HCT116 (cell line): ENCODE measurements at regions not wholly inside any gene's neighbourhood (a gene's known extent, or its start where the extent isn't known, plus 50 kb on each side); places are given as distances from the start of the nearest gene placed in this dataset.
"Not testable (repeated sequence)": the region's sequence is repeated elsewhere in the genome, so short reads cannot be mapped to it uniquely, and the experiment has no call there.

Source experiments
- ATAC-seq: fragments of 200-7000 bp; cut with Tn5 transposase; 2 replicates; pipeline ENCODE4 v1.9.1; 2020; ENCODE audit warnings: mild to moderate bottlenecking, moderate library complexity
- BruUV-seq: library from RNA; stranded (reverse); fragments of 400-500 nt; replicated peaks from 2 replicates; lab custom pipeline; 2021; lab: Mats Ljungman, UMichigan
- CTCF ChIA-PET: fragments of 300-600 bp; sonication (Branson Sonifier 250); formaldehyde crosslinking; loops from one replicate; lab custom pipeline; 2021; ENCODE audit warnings: antibody characterized with exemption; lab: Charles Lee
- POLR2A ChIA-PET: fragments of 300-600, 350-600 bp; sonication (Branson Sonifier 250); formaldehyde crosslinking; loops from one replicate; lab custom pipeline; 2021; ENCODE audit warnings: antibody characterized with exemption; lab: Charles Lee
- RAD21 ChIA-PET, 2 experiments: fragments of 300-600 bp; sonication (Branson Sonifier 250); formaldehyde crosslinking; loops; one replicate each; lab custom pipeline; 2023; ENCODE audit warnings: low total read pairs in 2 of 2; ENCODE audit not compliant: uncharacterized antibody in 2 of 2, unreplicated experiment in 2 of 2, low non-redundant PET in 1 of 2; lab: Charles Lee
- DNase-seq: peaks from one replicate; pipeline ENCODE4 v3.0.0-alpha.2; 2010; ENCODE audit warnings: low read depth, low spot score
- H2AFZ ChIP-seq: fragments of 200-600 bp; shearing (Covaris generic), sonication (generic); 2 replicates; pipeline ENCODE4 v1.6.1; 2017; ENCODE audit warnings: low read depth, mixed run types, mixed read lengths, antibody characterized with exemption, low read length; ENCODE audit not compliant: poor library complexity, severe bottlenecking
- H3K27ac ChIP-seq: 2 replicates; pipeline ENCODE4 v1.5.1; 2012; ENCODE audit warnings: low read depth, low read length
- H3K27me3 ChIP-seq: fragments of 200-600 bp; sonication (generic); 2 replicates; pipeline ENCODE4 v1.6.1; 2016; ENCODE audit warnings: mixed run types, low read length, mixed read lengths; ENCODE audit not compliant: insufficient read depth
- H3K36me3 ChIP-seq, 2 experiments: fragments of 200-500 bp in 1 of 2; fragments of 200-600 bp in 1 of 2; sonication (Bioruptor generic) in 1 of 2; sonication (generic) in 1 of 2; 2 replicates each; pipeline versions ENCODE4 v1.5.1 to v1.6.1; 2014 to 2016; ENCODE audit warnings: low read length in 2 of 2, inconsistent platforms in 1 of 2, mixed read lengths in 1 of 2, mixed run types in 1 of 2; ENCODE audit not compliant: insufficient read depth in 2 of 2, control insufficient read depth in 1 of 2
- H3K4me1 ChIP-seq, 2 experiments: fragments of 200-600 bp in 1 of 2; sonication (generic) in 1 of 2; 2 replicates each; pipeline versions ENCODE4 v1.5.1 to v1.6.1; 2012 to 2017; ENCODE audit warnings: low read length in 2 of 2, inconsistent platforms in 1 of 2, mild to moderate bottlenecking in 1 of 2, mixed read lengths in 1 of 2, mixed run types in 1 of 2, moderate library complexity in 1 of 2; ENCODE audit not compliant: insufficient read depth in 2 of 2, control insufficient read depth in 1 of 2
- H3K4me2 ChIP-seq: fragments of 200-600 bp; sonication (generic); 2 replicates; pipeline ENCODE4 v1.6.1; 2017; ENCODE audit warnings: mixed run types, low read length, mixed read lengths
- H3K4me3 ChIP-seq, 2 experiments: fragments of 200-600 bp in 1 of 2; sonication (generic) in 1 of 2; replicated peaks in 1 of 2; 2 replicates each; pipeline ENCODE4 v1.5.1; 2011 to 2016; ENCODE audit warnings: low read length in 2 of 2, control low read depth in 1 of 2, low read depth in 1 of 2, mild to moderate bottlenecking in 1 of 2, mixed read lengths in 1 of 2, mixed run types in 1 of 2
- H3K79me2 ChIP-seq: fragments of 200-600 bp; sonication (generic); 2 replicates; pipeline ENCODE4 v1.6.1; 2017; ENCODE audit warnings: mild to moderate bottlenecking, mixed run types, low read length, moderate library complexity, mixed read lengths; ENCODE audit not compliant: insufficient read depth
- H3K9ac ChIP-seq: fragments of 200-600 bp; sonication (generic); 2 replicates; pipeline ENCODE4 v1.6.1; 2016; ENCODE audit warnings: low read length, mixed read lengths
- H3K9me2 ChIP-seq: fragments of 200-600 bp; sonication (generic), shearing (Covaris generic); 2 replicates; pipeline ENCODE4 v1.6.1; 2017; ENCODE audit warnings: mixed run types, mild to moderate bottlenecking, moderate library complexity; ENCODE audit not compliant: insufficient read depth
- H3K9me3 ChIP-seq, 2 experiments: fragments of 200-500 bp in 1 of 2; fragments of 200-600 bp in 1 of 2; sonication (Bioruptor generic) in 1 of 2; sonication (generic) in 1 of 2; 2 replicates each; pipeline ENCODE4 v1.6.1; 2014 to 2017; ENCODE audit warnings: low read length in 2 of 2, mixed read lengths in 2 of 2, inconsistent platforms in 1 of 2, low read depth in 1 of 2, mild to moderate bottlenecking in 1 of 2, mixed run types in 1 of 2, moderate library complexity in 1 of 2; ENCODE audit not compliant: control insufficient read depth in 1 of 2, insufficient read depth in 1 of 2
- H4K20me1 ChIP-seq: fragments of 200-600 bp; sonication (generic), shearing (Covaris generic); 2 replicates; pipeline ENCODE4 v1.6.1; 2017; ENCODE audit warnings: mixed run types, mild to moderate bottlenecking, moderate library complexity; ENCODE audit not compliant: insufficient read depth
- intact Hi-C: fragments of 100-400 bp; cut with micrococcal nuclease; formaldehyde crosslinking; loops from 2 replicates; pipeline ENCODE4 v1.10.0; 2022

DNA sequence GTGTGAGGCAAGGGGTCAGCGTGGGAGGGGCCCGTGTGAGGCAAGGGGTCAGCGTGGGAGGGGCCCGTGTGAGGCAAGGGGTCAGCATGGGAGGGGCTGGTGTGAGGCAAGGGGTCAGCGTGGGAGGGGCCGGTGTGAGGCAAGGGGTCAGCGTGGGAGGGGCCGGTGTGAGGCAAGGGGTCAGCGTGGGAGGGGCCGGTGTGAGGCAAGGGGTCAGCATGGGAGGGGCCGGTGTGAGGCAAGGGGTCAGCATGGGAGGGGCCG, 119.2 kb downstream of the SEPTIN14 start:
- DNase-seq, H3K27ac ChIP-seq, H3K9me2 ChIP-seq, H3K79me2 ChIP-seq, ATAC-seq, H3K4me2 ChIP-seq, H3K9me3 ChIP-seq, H3K9ac ChIP-seq, CTCF ChIA-PET, H4K20me1 ChIP-seq, POLR2A ChIA-PET, BruUV-seq, H3K4me3 ChIP-seq, RAD21 ChIA-PET, H3K4me1 ChIP-seq, H3K27me3 ChIP-seq, H2AFZ ChIP-seq, H3K36me3 ChIP-seq: not testable (repeated sequence)
- intact Hi-C loops = loop anchor here (10.0 kb wide), 1 partner anchor 221 kb away; the partner anchor contains the start of gene NIPSNAP2

DNA sequence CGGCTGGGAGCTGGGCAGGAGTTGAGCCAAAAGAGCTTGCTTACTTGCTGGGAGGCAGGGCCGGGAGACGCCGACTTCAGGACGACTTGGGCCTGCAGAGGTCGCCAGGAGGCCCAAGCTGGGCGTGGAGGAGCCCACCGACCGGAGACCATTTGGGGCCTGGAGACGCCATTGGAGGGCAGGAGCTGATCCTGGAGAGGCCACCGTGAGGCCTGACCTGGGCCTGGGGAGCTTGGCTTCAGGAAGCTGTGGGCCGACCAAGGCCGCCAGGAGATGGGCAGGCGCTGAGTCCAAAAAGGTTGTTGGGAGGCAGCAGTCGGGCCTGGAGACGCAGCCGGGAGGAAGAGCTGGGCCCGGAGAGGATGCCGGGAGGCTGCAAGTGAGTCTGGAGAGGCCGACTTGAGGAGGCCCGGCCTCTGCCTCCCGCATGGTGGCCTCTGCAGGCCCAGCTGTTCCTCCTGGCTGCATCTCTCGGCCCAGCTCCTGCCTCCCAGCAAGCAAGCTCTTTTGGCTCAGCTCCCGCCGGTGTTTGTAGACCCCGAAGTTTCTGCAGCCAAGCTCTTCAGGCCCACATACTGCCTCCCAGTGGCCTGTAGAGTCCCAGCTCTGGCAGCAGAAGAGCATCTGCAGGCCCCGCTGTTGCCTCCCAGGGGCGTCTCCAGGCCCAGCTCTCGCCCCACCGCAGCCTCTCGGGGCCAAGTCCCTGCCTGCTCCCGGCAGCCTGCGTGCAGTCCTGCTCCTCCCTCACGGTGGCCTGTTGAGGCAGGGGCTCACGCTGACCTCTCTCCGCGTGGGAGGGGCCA, 119.7 kb downstream of the SEPTIN14 start:
- not testable (repeated sequence) for ATAC-seq
- CTCF ChIA-PET = interaction anchor here (1.2 kb wide), 1 partner anchor 101 kb away, joined by 3 read pairs; no protein-coding TSS in a partner anchor

DNA sequence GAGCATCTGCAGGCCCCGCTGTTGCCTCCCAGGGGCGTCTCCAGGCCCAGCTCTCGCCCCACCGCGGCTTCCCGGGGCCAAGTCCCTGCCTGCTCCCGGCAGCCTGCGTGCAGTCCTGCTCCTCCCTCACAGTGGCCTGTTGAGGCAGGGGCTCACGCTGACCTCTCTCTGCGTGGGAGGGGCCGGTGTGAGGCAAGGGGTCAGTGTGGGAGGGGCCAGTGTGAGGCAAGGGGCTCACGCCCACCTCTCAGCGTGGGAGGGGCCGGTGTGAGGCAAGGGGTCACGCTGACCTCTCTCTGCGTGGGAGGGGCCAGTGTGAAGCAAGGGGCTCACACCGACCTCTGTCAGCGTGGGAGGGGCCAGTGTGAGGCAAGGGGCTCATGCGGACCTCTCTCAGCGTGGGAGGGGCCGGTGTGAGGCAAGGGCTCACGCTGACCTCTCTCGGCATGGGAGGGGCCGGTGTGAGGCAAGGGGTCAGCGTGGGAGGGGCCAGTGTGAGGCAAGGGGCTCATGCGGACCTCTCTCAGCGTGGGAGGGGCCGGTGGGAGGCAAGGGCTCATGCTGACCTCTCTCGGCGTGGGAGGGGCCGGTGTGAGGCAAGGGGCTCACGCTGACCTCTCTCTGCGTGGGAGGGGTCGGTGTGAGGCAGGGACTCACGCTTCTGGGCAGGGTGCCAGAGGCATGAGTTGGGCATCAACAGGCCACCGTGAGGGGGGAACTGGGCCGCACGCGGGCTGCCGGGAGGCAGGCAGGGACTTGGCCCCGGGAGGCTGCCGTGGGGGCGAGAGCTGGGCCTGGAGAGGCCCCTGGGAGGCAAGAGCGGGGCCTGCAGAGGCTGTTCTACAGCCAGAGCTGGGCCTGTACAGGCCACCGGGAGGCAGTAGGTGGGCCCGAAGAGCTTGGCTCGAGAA, 120.6 kb downstream of the SEPTIN14 start:
- H3K4me3 ChIP-seq, POLR2A ChIA-PET, H3K27me3 ChIP-seq, H2AFZ ChIP-seq, ATAC-seq, H3K79me2 ChIP-seq, H3K36me3 ChIP-seq, H3K9me2 ChIP-seq, RAD21 ChIA-PET, H4K20me1 ChIP-seq, H3K4me1 ChIP-seq, H3K27ac ChIP-seq, BruUV-seq, DNase-seq, H3K4me2 ChIP-seq, H3K9me3 ChIP-seq, H3K9ac ChIP-seq: not testable (repeated sequence)
- CTCF ChIA-PET = interaction anchor here (1.2 to 1.8 kb wide), 3 partner anchors 100 to 222 kb away, joined by 3 to 5 read pairs (median 5); no protein-coding TSS in a partner anchor
- intact Hi-C loops = loop anchor here (10.0 kb wide), 1 partner anchor 223 kb away; the partner anchor contains the start of gene NIPSNAP2

More for the DNA sequence above, 119.7 kb downstream of the SEPTIN14 start:
- H3K4me3 ChIP-seq, RAD21 ChIA-PET, BruUV-seq, H2AFZ ChIP-seq, DNase-seq, POLR2A ChIA-PET, H3K9me2 ChIP-seq, H3K9ac ChIP-seq, H3K4me1 ChIP-seq, H3K27ac ChIP-seq, H4K20me1 ChIP-seq, H3K36me3 ChIP-seq, H3K4me2 ChIP-seq, H3K27me3 ChIP-seq, H3K9me3 ChIP-seq, H3K79me2 ChIP-seq: not testable (repeated sequence)
- intact Hi-C loops = loop anchor here (10.0 kb wide), 1 partner anchor 222 kb away; the partner anchor contains the start of gene NIPSNAP2

DNA sequence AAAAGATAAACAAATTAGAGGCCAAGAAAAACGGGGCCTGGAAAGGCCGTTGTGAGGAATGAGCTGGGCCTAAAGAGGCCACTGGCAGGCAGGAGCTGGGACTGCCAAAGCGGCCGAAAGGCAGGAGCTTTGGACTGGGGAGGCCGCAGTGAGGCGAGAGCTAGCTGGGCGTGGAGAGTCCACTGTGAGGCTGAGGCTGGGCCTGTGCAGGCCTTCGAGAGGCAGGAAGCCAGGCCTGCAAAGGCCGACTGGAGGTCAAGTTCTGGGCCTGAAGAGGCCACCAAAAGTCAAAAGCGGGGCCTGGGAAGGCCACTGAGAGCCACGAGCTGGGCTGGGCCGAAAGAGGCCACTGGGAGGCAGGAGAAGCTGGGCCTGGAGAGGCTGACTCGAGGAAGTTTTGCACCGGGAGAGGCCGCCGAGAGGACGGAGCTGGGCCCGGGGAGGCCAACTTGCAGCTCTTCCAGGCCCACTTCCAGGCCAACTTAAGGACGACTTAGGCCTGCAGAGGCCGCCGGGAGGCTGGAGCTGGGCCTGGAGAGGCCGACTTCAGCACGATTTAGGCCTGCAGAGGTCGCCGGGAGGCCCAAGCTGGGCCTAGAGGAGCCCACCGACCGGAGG, 121.8 kb downstream of the SEPTIN14 start:
- CTCF ChIA-PET = interaction anchor here (1.7 to 1.8 kb wide), 2 partner anchors 99 to 223 kb away, joined by 5 read pairs; no protein-coding TSS in a partner anchor
- ATAC-seq, POLR2A ChIA-PET, H3K79me2 ChIP-seq, H3K27ac ChIP-seq, BruUV-seq, H4K20me1 ChIP-seq, H3K9ac ChIP-seq, H2AFZ ChIP-seq, H3K27me3 ChIP-seq, DNase-seq, H3K9me3 ChIP-seq, H3K4me1 ChIP-seq, H3K36me3 ChIP-seq, RAD21 ChIA-PET, H3K9me2 ChIP-seq, H3K4me2 ChIP-seq, H3K4me3 ChIP-seq: not testable (repeated sequence)
- intact Hi-C loops = loop anchor here (10.0 kb wide), 1 partner anchor 224 kb away; the partner anchor contains the start of gene NIPSNAP2
